Keratinocyte (primary cell): ENCODE measurements at regions not wholly inside any gene's neighbourhood (a gene's known extent, or its start where the extent isn't known, plus 50 kb on each side); places are given as distances from the start of the nearest gene placed in this dataset.

Experiments
- DNase-seq: peaks from one replicate; pipeline ENCODE4 v3.0.0-alpha.2; 2011; ENCODE audit warnings: low read depth, missing footprints, low spot score
- FAIRE-seq: peaks from 2 replicates; lab custom pipeline; 2011; peaks lifted over from hg19 to GRCh38; lab: Jason Lieb, UNC
- H2AFZ ChIP-seq: 2 replicates; pipeline ENCODE4 v1.6.0; 2012; ENCODE audit warnings: low read length, control low read depth, inconsistent platforms; ENCODE audit not compliant: control insufficient read depth
- H3K27ac ChIP-seq: 2 replicates; pipeline ENCODE4 v1.5.1; 2011; ENCODE audit warnings: low read length; ENCODE audit not compliant: control insufficient read depth, insufficient read depth
- H3K27me3 ChIP-seq: 3 replicates; pipeline ENCODE4 v1.6.0; 2011; ENCODE audit warnings: low read length; ENCODE audit not compliant: control insufficient read depth, insufficient read depth; ENCODE audit errors: extremely low read depth
- H3K36me3 ChIP-seq, 2 experiments: 2 replicates in 1 of 2; 3 replicates in 1 of 2; pipeline ENCODE4 v1.5.1; 2011; ENCODE audit warnings: low read length in 2 of 2, mild to moderate bottlenecking in 1 of 2; ENCODE audit not compliant: control insufficient read depth in 2 of 2, insufficient read depth in 2 of 2; ENCODE audit errors: extremely low read depth in 1 of 2
- H3K4me1 ChIP-seq: 3 replicates; pipeline ENCODE4 v1.5.1; 2011; ENCODE audit warnings: low read length; ENCODE audit not compliant: control insufficient read depth, insufficient read depth; ENCODE audit errors: extremely low read depth
- H3K4me2 ChIP-seq: 3 replicates; pipeline ENCODE4 v1.6.0; 2011; ENCODE audit warnings: low read depth, low read length; ENCODE audit not compliant: control insufficient read depth, insufficient read depth; ENCODE audit errors: extremely low read depth
- H3K4me3 ChIP-seq, 3 experiments: fragments of 200-600 bp in 1 of 3; sonication (generic) in 1 of 3; 2 replicates in 2 of 3; 3 replicates in 1 of 3; pipeline ENCODE4 v1.5.1; 2011 to 2016; ENCODE audit warnings: low read length in 3 of 3, mild to moderate bottlenecking in 3 of 3, control low read depth in 2 of 3, inconsistent platforms in 1 of 3, low read depth in 1 of 3, mixed read lengths in 1 of 3, mixed run types in 1 of 3, moderate library complexity in 1 of 3; ENCODE audit not compliant: control insufficient read depth in 2 of 3, insufficient read depth in 2 of 3; ENCODE audit errors: extremely low read depth in 1 of 3
- H3K79me2 ChIP-seq: 2 replicates; pipeline ENCODE4 v1.6.0; 2012; ENCODE audit warnings: low read length; ENCODE audit not compliant: control insufficient read depth, insufficient read depth
- H3K9ac ChIP-seq: 3 replicates; pipeline ENCODE4 v1.6.0; 2011; ENCODE audit warnings: low read length; ENCODE audit not compliant: control insufficient read depth, insufficient read depth; ENCODE audit errors: extremely low read depth
- H3K9me1 ChIP-seq: 3 replicates; pipeline ENCODE4 v1.6.0; 2011; ENCODE audit warnings: low read length; ENCODE audit not compliant: control insufficient read depth, insufficient read depth; ENCODE audit errors: extremely low read depth
- H3K9me3 ChIP-seq: 2 replicates; pipeline ENCODE4 v1.5.1; 2012; ENCODE audit warnings: low read depth, low read length; ENCODE audit not compliant: control insufficient read depth
- H4K20me1 ChIP-seq: 3 replicates; pipeline ENCODE4 v1.6.0; 2011; ENCODE audit warnings: low read length; ENCODE audit not compliant: control insufficient read depth, insufficient read depth; ENCODE audit errors: extremely low read depth
- CTCF ChIP-seq, 3 experiments: IDR thresholded peaks in 1 of 3; conservative IDR thresholded peaks in 1 of 3; optimal IDR thresholded peaks in 1 of 3; 2 replicates in 2 of 3; 3 replicates in 1 of 3; pipeline versions ENCODE3 to v1.5.1; 2011; ENCODE audit warnings: low read length in 3 of 3, mild to moderate bottlenecking in 3 of 3, moderate library complexity in 2 of 3, control low read depth in 1 of 3, inconsistent platforms in 1 of 3; ENCODE audit not compliant: insufficient read depth in 2 of 3; ENCODE audit errors: extremely low read depth in 1 of 3
- EZH2 ChIP-seq: IDR thresholded peaks from one replicate; pipeline ENCODE4 v1.6.1; 2012; ENCODE audit warnings: inconsistent platforms, mild to moderate bottlenecking, low read length, moderate library complexity
- dilution Hi-C: fragments of 300-500 bp; cut with MboI; formaldehyde crosslinking; loops from one replicate; pipeline ENCODE4 v1.7.0; 2020; ENCODE audit warnings: low sequenced_read_pairs; ENCODE audit not compliant: extremely low pct_ligation_motif_present

- H4K20me1 ChIP-seq: no peaks in the 10 kb centered on the region
- dilution Hi-C loops: no loop called here
- H3K4me3 ChIP-seq: no peak overlapping the region
- H3K9me3 ChIP-seq: no peaks in the 10 kb centered on the region
- H3K27ac ChIP-seq: no peak overlapping the region
- H3K9me1 ChIP-seq: no peaks in the 10 kb centered on the region
- H3K36me3 ChIP-seq: no peaks in the 10 kb centered on the region
- no peaks in the 10 kb centered on the region for H3K79me2 ChIP-seq
- TF ChIP-seq EZH2: no peak
- TF ChIP-seq CTCF (optimal IDR thresholded peaks at IDR 0.05 in 1 of 3, IDR thresholded peaks at IDR 0.05 in 1 of 3, conservative IDR thresholded peaks at IDR 0.05 in 1 of 3; ENCODE audit: extremely low read depth in 1 of 3, insufficient read depth in 2 of 3, low read length in 3 of 3): no peak
- H3K27me3 ChIP-seq: no peaks in the 10 kb centered on the region
- H3K4me2 ChIP-seq: no peak overlapping the region
- peaks cover 7% of the 10 kb centered on the region for H3K4me1 ChIP-seq
- H2AFZ ChIP-seq: no peak overlapping the region
- DNase-seq (no peak), FAIRE-seq (no peak)
- H3K9ac ChIP-seq: no peak overlapping the region
Measured at GRCh38 chr12:92027701-92028440, 117.8 kb downstream of the BTG1 start.

GRCh38 chr12:92027243-92027642 is 118.4 kb downstream of the BTG1 start:
- no peak for FAIRE-seq
- H2AFZ ChIP-seq: no peak overlapping the region
- no peak overlapping the region for H3K9ac ChIP-seq
- H3K9me1 ChIP-seq: no peaks in the 10 kb centered on the region
- TF ChIP-seq EZH2 (no peak), CTCF (optimal IDR thresholded peaks at IDR 0.05 in 1 of 3, IDR thresholded peaks at IDR 0.05 in 1 of 3, conservative IDR thresholded peaks at IDR 0.05 in 1 of 3; ENCODE audit: extremely low read depth in 1 of 3, insufficient read depth in 2 of 3, low read length in 3 of 3) (no peak)
- no peak for DNase-seq
- H3K4me1 ChIP-seq: peaks cover 7% of the 10 kb centered on the region
- H3K27ac ChIP-seq: no peak overlapping the region
- H3K27me3 ChIP-seq: no peaks in the 10 kb centered on the region
- dilution Hi-C loops: no loop called here
- H3K4me2 ChIP-seq: no peak overlapping the region
- H4K20me1 ChIP-seq: no peaks in the 10 kb centered on the region
- no peaks in the 10 kb centered on the region for H3K9me3 ChIP-seq
- no peak overlapping the region for H3K4me3 ChIP-seq
- H3K79me2 ChIP-seq: no peaks in the 10 kb centered on the region
- no peaks in the 10 kb centered on the region for H3K36me3 ChIP-seq
